ENCODE measurements at regions not wholly inside any gene's neighbourhood (a gene's known extent, or its start where the extent isn't known, plus 50 kb on each side); places are given as distances from the start of the nearest gene placed in this dataset.

DNA sequence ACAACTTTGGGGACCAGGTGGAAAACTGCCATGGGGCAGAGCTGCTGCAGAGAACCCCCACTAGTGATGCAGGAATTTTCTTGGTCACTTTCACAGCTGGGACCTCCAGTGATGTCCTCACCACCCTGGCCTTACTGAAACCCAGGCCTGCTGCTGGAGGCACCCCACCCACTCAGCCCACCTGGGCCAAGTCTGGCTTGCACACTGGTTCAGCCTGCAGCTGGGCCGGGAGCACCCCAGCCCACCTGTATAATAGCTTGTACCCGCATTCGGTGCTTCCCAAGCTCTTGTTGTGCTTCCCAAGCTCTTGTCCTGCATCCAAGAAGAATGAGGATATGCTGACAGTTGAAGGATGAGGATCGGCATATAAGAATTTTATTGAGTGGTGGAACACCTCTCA, 86.4 kb upstream of the ZMAT1 start (continued):
- TF ChIP-seq, protein P1, sequence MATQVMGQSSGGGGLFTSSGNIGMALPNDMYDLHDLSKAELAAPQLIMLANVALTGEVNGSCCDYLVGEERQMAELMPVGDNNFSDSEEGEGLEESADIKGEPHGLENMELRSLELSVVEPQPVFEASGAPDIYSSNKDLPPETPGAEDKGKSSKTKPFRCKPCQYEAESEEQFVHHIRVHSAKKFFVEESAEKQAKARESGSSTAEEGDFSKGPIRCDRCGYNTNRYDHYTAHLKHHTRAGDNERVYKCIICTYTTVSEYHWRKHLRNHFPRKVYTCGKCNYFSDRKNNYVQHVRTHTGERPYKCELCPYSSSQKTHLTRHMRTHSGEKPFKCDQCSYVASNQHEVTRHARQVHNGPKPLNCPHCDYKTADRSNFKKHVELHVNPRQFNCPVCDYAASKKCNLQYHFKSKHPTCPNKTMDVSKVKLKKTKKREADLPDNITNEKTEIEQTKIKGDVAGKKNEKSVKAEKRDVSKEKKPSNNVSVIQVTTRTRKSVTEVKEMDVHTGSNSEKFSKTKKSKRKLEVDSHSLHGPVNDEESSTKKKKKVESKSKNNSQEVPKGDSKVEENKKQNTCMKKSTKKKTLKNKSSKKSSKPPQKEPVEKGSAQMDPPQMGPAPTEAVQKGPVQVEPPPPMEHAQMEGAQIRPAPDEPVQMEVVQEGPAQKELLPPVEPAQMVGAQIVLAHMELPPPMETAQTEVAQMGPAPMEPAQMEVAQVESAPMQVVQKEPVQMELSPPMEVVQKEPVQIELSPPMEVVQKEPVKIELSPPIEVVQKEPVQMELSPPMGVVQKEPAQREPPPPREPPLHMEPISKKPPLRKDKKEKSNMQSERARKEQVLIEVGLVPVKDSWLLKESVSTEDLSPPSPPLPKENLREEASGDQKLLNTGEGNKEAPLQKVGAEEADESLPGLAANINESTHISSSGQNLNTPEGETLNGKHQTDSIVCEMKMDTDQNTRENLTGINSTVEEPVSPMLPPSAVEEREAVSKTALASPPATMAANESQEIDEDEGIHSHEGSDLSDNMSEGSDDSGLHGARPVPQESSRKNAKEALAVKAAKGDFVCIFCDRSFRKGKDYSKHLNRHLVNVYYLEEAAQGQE (IDR thresholded peaks at IDR 0.05; ENCODE audit: low read depth) = no peak
- TF ChIP-seq TCF7L2 (IDR thresholded peaks at IDR 0.05; ENCODE audit: borderline replicate concordance, extremely low read depth, insufficient read depth, insufficient read length) = no peak
- TF ChIP-seq, protein P2, sequence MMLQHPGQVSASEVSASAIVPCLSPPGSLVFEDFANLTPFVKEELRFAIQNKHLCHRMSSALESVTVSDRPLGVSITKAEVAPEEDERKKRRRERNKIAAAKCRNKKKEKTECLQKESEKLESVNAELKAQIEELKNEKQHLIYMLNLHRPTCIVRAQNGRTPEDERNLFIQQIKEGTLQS (IDR thresholded peaks at IDR 0.05) = no peak

DNA sequence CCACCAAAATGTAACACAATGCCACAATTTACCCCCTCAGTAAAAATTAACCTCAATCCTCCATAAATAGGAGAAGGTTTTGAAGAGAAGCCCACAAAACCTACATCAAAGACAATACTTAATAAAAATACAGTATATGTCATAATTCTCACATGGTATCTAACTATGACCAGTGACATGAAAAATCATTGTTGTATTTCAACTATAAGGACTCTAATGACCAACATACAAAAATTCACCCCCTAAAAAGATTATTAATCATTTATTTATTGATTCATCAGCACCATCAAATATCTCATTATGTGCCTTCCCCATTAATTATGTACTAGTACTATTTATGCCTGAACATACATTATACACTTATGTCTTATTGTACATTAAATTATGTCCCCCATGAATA, 77.1 kb upstream of the ZMAT1 start:
- H3K9me3 ChIP-seq (ENCODE audit: control insufficient read depth in 1 of 2, insufficient read depth in 1 of 2, low read depth in 1 of 2, low read length in 2 of 2) = no peaks in the 10 kb centered on the region
- CTCF ChIA-PET = no interaction called here
- no peak overlapping the region for H3K4me2 ChIP-seq (ENCODE audit: low read length)
- ATAC-seq (no peak), DNase-seq (ENCODE audit: low read depth, low spot score) (no peak)
- TF ChIP-seq, protein P3, sequence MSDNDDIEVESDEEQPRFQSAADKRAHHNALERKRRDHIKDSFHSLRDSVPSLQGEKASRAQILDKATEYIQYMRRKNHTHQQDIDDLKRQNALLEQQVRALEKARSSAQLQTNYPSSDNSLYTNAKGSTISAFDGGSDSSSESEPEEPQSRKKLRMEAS (IDR thresholded peaks at IDR 0.05) = no peak
- no peak for TF ChIP-seq SP1 (IDR thresholded peaks at IDR 0.05; ENCODE audit: low read depth)
- TF ChIP-seq EZH2phosphoT487 (IDR thresholded peaks at IDR 0.05; ENCODE audit: borderline replicate concordance) = no peak
- TF ChIP-seq YY1 (IDR thresholded peaks at IDR 0.05; ENCODE audit: extremely low read depth, insufficient replicate concordance, low read depth, low read length) = no peak
- TF ChIP-seq POLR2A (IDR thresholded peaks at IDR 0.05; ENCODE audit: borderline replicate concordance, extremely low read depth, insufficient read depth, insufficient read length) = no peak
- TF ChIP-seq CBX3 (IDR thresholded peaks at IDR 0.05; ENCODE audit: low read depth) = no peak
- TF ChIP-seq EGR1 (IDR thresholded peaks at IDR 0.05; ENCODE audit: low read depth) = no peak
- no peak for TF ChIP-seq EZH2 (IDR thresholded peaks at IDR 0.05)
- no peak overlapping the region for H3K9ac ChIP-seq (ENCODE audit: low read length)
- no peak overlapping the region for H3K4me3 ChIP-seq (replicated peaks in 1 of 2; ENCODE audit: low read depth in 1 of 2, low read length in 2 of 2)
- no peaks in the 10 kb centered on the region for H3K79me2 ChIP-seq (ENCODE audit: insufficient read depth, low read length)
- no peak overlapping the region for H2AFZ ChIP-seq (ENCODE audit: low read depth, low read length, poor library complexity, severe bottlenecking)
- H3K9me2 ChIP-seq (ENCODE audit: insufficient read depth) = no peaks in the 10 kb centered on the region
- H3K27ac ChIP-seq (ENCODE audit: low read depth, low read length) = no peak overlapping the region
- no peaks in the 10 kb centered on the region for H4K20me1 ChIP-seq (ENCODE audit: insufficient read depth)
- POLR2A ChIA-PET = no interaction called here
- RAD21 ChIA-PET (ENCODE audit: low non-redundant PET in 1 of 2, low total read pairs in 2 of 2, uncharacterized antibody in 2 of 2, unreplicated experiment in 2 of 2) = no interaction called here
- intact Hi-C loops (cut with micrococcal nuclease) = no loop called here
- H3K36me3 ChIP-seq (ENCODE audit: control insufficient read depth in 1 of 2, insufficient read depth in 2 of 2, low read length in 2 of 2) = no peaks in the 10 kb centered on the region
- BruUV-seq (replicated peaks) = no TSS peak
- no peaks in the 10 kb centered on the region for H3K27me3 ChIP-seq (ENCODE audit: insufficient read depth, low read length)
- H3K4me1 ChIP-seq (ENCODE audit: control insufficient read depth in 1 of 2, insufficient read depth in 2 of 2, low read length in 2 of 2) = no peaks in the 10 kb centered on the region
